Right lobe of liver (tissue), 6 donors: ENCODE measurements at regions not wholly inside any gene's neighbourhood (a gene's known extent, or its start where the extent isn't known, plus 50 kb on each side); places are given as distances from the start of the nearest gene placed in this dataset.
"Not testable (repeated sequence)": the region's sequence is repeated elsewhere in the genome, so short reads cannot be mapped to it uniquely, and the experiment has no call there.

Experiments
- ATAC-seq, 4 donors: fragments of 200-7000 bp; cut with Tn5 transposase; one replicate each; pipeline ENCODE4 v1.9.1; 2020; ENCODE audit warnings: mild to moderate bottlenecking in 4 of 4, moderate library complexity in 4 of 4
- DNase-seq, 3 donors: peaks; one replicate each; pipeline ENCODE4 v3.0.0-alpha.2; 2020
- H3K27ac ChIP-seq, 3 donors: fragments of 200-600 bp; one replicate each; pipeline ENCODE4 v1.8.0; 2022
- H3K27me3 ChIP-seq, 2 donors: fragments of 200-600 bp; one replicate each; pipeline ENCODE4 v1.8.0; 2022
- H3K36me3 ChIP-seq, 4 donors: fragments of 200-600 bp; sonication (generic) in 1 of 4; one replicate each; pipeline versions ENCODE4 v1.5.1 to v1.8.0; 2017 to 2022; ENCODE audit warnings: control low read depth in 1 of 4
- H3K4me1 ChIP-seq, 4 donors: fragments of 200-600 bp; sonication (generic) in 1 of 4; one replicate each; pipeline versions ENCODE4 v1.5.1 to v1.8.0; 2017 to 2022; ENCODE audit warnings: control low read depth in 1 of 4
- H3K4me3 ChIP-seq, 3 donors: fragments of 200-600 bp; one replicate each; pipeline ENCODE4 v1.8.0; 2022
- H3K9me3 ChIP-seq, 4 donors: fragments of 200-600 bp; sonication (generic) in 1 of 4; one replicate each; pipeline versions ENCODE4 v1.5.1 to v1.8.0; 2017 to 2022; ENCODE audit warnings: control low read depth in 1 of 4
- POLR2A ChIP-seq: fragments of 450-650 bp; IDR thresholded peaks from one replicate; pipeline ENCODE4 v1.6.1; 2017; ENCODE audit warnings: antibody characterized with exemption, mild to moderate bottlenecking
- WGBS: methylation state at CpG from one replicate; pipeline ENCODE4 v1.1.6; 2018; ENCODE audit warnings: low coverage, low lambda C conversion rate; ENCODE audit not compliant: insufficient coverage; ENCODE audit errors: missing lambda C conversion rate; 5-methylcytosine and 5-hydroxymethylcytosine counted together
- intact Hi-C, 2 donors: fragments of 100-400 bp; cut with DNase I; formaldehyde crosslinking; loops; one replicate each; pipeline versions ENCODE4 v1.11.2 to v1.14.1; 2022
- TF ChIP-seq, protein P1 (sequence below), 4 donors: fragments of 200-600 bp in 3 of 4; fragments of 450-650 bp in 1 of 4; IDR thresholded peaks; one replicate each; pipeline versions ENCODE4 v1.5.1 to v1.8.0; 2016 to 2022; ENCODE audit warnings: antibody characterized with exemption in 4 of 4, mild to moderate bottlenecking in 2 of 4
- donor health status: DM: no; HTN: yes; CAD: no.
- donor health status: DM: no; HTN: no; CAD: no.
- donor health status: DM: no; HTN: no; CAD: no.
- donor health status: DM: no; HTN: yes; CAD: no.
- donor health status: DM: no; HTN: yes; CAD: no.

DNA sequence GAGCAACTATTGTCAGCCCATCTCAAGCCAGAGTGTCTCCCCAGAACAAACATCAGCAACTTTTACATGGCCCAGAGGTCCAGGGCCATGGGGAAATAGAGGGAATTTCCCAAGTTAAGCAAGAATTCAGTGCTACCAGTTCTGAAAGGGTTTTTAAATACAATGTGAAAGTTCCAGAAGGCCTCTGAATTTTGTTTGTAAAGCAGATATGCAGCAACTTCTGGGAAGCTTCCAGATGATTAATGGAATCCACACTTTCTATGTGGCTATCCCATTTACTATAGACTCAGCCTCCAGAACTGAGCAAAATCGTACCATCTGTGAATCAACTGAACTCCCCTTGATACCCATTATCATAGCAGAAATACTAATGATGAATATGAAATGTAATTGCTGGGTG lies 93.8 kb downstream of the FEM1C start:
- Histone ChIP-seq H3K27me3 (no peaks in the 10 kb centered on the region), H3K9me3 (no peaks in the 10 kb centered on the region), H3K36me3 (no peaks in the 10 kb centered on the region), H3K27ac (peak overlapping the region in 1 of 3 donors; percentile 22), H3K4me3 (no peak overlapping the region), H3K4me1 (peaks cover 0 to 10% (median 0%) of the 10 kb centered on the region in 4 donors)
- peak; percentile 57 to 93 (median 79) for ATAC-seq
- no peak for DNase-seq
- intact Hi-C loops, result no loop called here
- no peak for TF ChIP-seq POLR2A
- TF ChIP-seq, protein P1, sequence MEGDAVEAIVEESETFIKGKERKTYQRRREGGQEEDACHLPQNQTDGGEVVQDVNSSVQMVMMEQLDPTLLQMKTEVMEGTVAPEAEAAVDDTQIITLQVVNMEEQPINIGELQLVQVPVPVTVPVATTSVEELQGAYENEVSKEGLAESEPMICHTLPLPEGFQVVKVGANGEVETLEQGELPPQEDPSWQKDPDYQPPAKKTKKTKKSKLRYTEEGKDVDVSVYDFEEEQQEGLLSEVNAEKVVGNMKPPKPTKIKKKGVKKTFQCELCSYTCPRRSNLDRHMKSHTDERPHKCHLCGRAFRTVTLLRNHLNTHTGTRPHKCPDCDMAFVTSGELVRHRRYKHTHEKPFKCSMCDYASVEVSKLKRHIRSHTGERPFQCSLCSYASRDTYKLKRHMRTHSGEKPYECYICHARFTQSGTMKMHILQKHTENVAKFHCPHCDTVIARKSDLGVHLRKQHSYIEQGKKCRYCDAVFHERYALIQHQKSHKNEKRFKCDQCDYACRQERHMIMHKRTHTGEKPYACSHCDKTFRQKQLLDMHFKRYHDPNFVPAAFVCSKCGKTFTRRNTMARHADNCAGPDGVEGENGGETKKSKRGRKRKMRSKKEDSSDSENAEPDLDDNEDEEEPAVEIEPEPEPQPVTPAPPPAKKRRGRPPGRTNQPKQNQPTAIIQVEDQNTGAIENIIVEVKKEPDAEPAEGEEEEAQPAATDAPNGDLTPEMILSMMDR (IDR thresholded peaks at IDR 0.05), result no peak
- 22% methylated on average over 1 of the region's 1 CpG for WGBS

DNA sequence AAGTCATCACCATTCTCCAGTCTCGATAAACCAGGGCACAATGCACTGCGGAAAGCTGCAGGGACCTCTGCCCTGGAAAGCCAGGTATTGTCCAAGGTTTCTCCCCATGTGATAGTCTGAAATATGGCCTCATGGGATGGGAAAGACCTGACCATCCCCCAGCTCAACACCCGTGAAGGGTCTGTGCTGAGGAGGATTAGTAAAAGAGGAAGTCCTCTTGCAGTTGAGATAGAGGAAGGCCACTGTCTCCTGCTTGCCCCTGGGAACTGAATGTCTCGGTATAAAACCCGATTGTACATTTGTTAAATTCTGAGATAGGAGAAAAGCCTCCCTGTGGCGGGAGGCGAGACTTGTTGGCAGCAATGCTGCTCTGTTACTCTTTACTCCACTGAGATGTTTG lies 95.9 kb downstream of the FEM1C start:
- H3K4me1 ChIP-seq, H3K27ac ChIP-seq, H3K27me3 ChIP-seq, H3K36me3 ChIP-seq, H3K4me3 ChIP-seq, DNase-seq, ATAC-seq, H3K9me3 ChIP-seq, intact Hi-C loops: not testable (repeated sequence)
- 79% methylated on average over 4 of the region's 7 CpGs for WGBS

DNA sequence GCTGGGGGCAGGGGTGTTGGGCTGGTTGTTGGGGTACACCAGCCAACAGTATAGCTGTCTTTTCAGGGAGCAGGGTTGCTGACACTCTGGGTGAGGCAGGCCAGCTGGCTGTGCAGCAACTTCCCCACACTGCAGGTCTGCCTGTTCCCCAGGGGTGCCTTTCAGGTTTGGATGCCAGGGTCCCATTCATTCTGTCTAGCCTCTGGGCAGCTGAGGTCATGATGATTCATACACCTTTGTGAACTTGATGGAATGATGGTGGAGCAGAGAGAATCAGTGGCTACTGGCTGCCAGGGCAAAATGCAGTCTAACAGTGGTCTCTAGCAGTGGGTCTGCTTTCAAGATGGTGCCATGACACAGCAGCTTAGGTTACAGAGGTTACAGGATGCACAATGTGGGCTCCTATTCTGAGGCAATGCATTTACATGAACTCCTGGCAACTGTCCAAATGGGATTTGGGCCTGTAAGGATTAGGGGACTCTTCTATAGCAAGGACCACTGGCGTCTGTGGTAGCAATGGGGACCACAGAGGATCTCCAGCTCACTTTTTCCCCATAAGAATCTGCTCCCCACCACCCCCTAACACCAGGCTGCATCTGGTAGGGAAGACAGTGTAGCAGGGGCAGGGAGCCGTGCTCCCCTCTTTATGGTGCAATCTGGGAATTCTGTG lies 103.7 kb downstream of the FEM1C start:
- DNase-seq (no peak), ATAC-seq (no peak)
- intact Hi-C loops, result no loop called here
- Histone ChIP-seq H3K4me3 (no peak overlapping the region), H3K27ac (no peak overlapping the region), H3K4me1 (no peaks in the 10 kb centered on the region), H3K27me3 (no peaks in the 10 kb centered on the region), H3K36me3 (no peaks in the 10 kb centered on the region), H3K9me3 (no peaks in the 10 kb centered on the region)
- no CpG with 5 or more reads among the region's 2 CpGs for WGBS
- TF ChIP-seq, protein P1 (IDR thresholded peaks at IDR 0.05), result no peak
- TF ChIP-seq POLR2A, result no peak

DNA sequence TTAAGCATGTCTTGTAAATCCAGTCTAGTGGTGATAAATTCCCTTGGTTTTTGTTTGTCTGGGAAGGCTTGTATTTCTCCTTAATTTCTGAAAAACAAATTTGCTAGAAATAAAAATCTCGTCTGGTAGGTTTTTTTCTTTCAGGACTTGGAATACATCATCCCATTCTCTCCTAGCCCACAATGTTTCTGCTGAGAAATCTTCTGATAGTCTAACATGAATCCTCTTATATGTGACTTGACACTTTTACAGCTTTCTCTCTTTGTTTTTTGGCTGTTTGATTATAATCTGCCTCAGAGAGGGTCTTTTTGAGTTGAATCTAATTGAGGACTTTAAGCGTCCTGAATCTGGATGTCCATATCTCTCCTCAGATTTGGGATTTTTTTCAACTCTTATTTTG lies 104.9 kb downstream of the FEM1C start:
- DNase-seq (no peak), ATAC-seq (no peak)
- no peak overlapping the region for H3K27ac ChIP-seq
- TF ChIP-seq, protein P1 (IDR thresholded peaks at IDR 0.05), result no peak
- no peak for TF ChIP-seq POLR2A
- H3K9me3 ChIP-seq, result no peaks in the 10 kb centered on the region
- no peaks in the 10 kb centered on the region for H3K27me3 ChIP-seq
- H3K4me3 ChIP-seq, result no peak overlapping the region
- H3K4me1 ChIP-seq, result no peaks in the 10 kb centered on the region
- H3K36me3 ChIP-seq, result no peaks in the 10 kb centered on the region
- 66% methylated on average over 2 of the region's 2 CpGs for WGBS
- intact Hi-C loops, result no loop called here

DNA sequence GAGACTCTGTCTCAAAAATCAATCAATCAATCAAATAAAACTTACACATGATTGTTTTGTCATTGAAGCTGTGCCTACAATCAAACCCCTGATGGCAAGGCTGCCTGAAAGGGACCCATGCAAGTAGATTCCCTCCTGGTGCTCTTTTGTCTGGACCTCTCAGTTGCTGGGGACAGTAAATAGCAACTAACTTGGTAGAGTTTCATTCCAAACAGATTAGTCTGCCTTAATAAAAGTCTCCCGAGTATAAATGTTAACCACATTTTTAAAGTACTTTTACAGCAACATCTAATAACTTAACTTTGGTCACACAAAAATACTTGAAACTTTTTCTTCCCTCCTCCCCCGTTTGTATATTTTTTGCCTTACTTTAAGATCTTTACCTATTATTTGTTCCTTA lies 105.5 kb downstream of the FEM1C start:
- ATAC-seq (no peak), DNase-seq (no peak)
- intact Hi-C loops, result no loop called here
- WGBS, result 68% methylated on average over 2 of the region's 2 CpGs
- no peaks in the 10 kb centered on the region for H3K27me3 ChIP-seq
- H3K9me3 ChIP-seq, result no peaks in the 10 kb centered on the region
- H3K36me3 ChIP-seq, result no peaks in the 10 kb centered on the region
- H3K4me3 ChIP-seq, result no peak overlapping the region
- H3K27ac ChIP-seq, result no peak overlapping the region
- TF ChIP-seq POLR2A, result no peak
- TF ChIP-seq, protein P1 (IDR thresholded peaks at IDR 0.05), result no peak
- H3K4me1 ChIP-seq, result no peaks in the 10 kb centered on the region
